ENCODE measurements at regions not wholly inside any gene's neighbourhood (a gene's known extent, or its start where the extent isn't known, plus 50 kb on each side); places are given as distances from the start of the nearest gene placed in this dataset.

GRCh38 chr13:34405410-34406181, 536.5 kb upstream of the NBEA start:
- Mint-ChIP-seq H3K27me3 (no peaks in the 10 kb centered on the region), H3K27ac (no peak overlapping the region), H3K9me3 (no peaks in the 10 kb centered on the region), H3K4me3 (no peak overlapping the region), H3K36me3 (no peaks in the 10 kb centered on the region), H3K4me1 (no peaks in the 10 kb centered on the region)
- DNase-seq: no peak
- CTCF ChIA-PET: no interaction called here

- Mint-ChIP-seq H3K27me3 (no peaks in the 10 kb centered on the region), H3K4me1 (no peaks in the 10 kb centered on the region), H3K4me3 (no peak overlapping the region), H3K9me3 (no peaks in the 10 kb centered on the region), H3K27ac (no peak overlapping the region), H3K36me3 (no peaks in the 10 kb centered on the region)
- CTCF ChIA-PET: no interaction called here
- DNase-seq: no peak
Observed at GRCh38 chr13:34408640-34409039, 533.4 kb upstream of the NBEA start.

GRCh38 chr13:34409496-34410182, 532.4 kb upstream of the NBEA start:
- CTCF ChIA-PET: interaction anchor here (0.7 kb wide), 1 partner anchor 1538 kb away, joined by 3 read pairs; no protein-coding TSS in a partner anchor
- no peaks in the 10 kb centered on the region for H3K4me1 Mint-ChIP-seq
- H3K9me3 Mint-ChIP-seq: no peaks in the 10 kb centered on the region
- no peak for DNase-seq
- H3K27ac Mint-ChIP-seq: no peak overlapping the region
- no peaks in the 10 kb centered on the region for H3K36me3 Mint-ChIP-seq
- H3K27me3 Mint-ChIP-seq: no peaks in the 10 kb centered on the region
- no peak overlapping the region for H3K4me3 Mint-ChIP-seq

- Mint-ChIP-seq H3K27ac (no peak overlapping the region), H3K4me1 (no peaks in the 10 kb centered on the region), H3K4me3 (no peak overlapping the region), H3K36me3 (no peaks in the 10 kb centered on the region), H3K9me3 (no peaks in the 10 kb centered on the region), H3K27me3 (no peaks in the 10 kb centered on the region)
- CTCF ChIA-PET: no interaction called here
- no peak for DNase-seq
Observed at GRCh38 chr13:34410678-34411077, 531.4 kb upstream of the NBEA start.

- Mint-ChIP-seq H3K27ac (no peak overlapping the region), H3K27me3 (no peaks in the 10 kb centered on the region), H3K4me3 (no peak overlapping the region), H3K36me3 (no peaks in the 10 kb centered on the region), H3K4me1 (no peaks in the 10 kb centered on the region), H3K9me3 (no peaks in the 10 kb centered on the region)
- CTCF ChIA-PET: no interaction called here
- DNase-seq: no peak
Observed at GRCh38 chr13:34411177-34411576, 530.9 kb upstream of the NBEA start.

- H3K27me3 Mint-ChIP-seq: no peaks in the 10 kb centered on the region
- no peak for DNase-seq
- no peak overlapping the region for H3K27ac Mint-ChIP-seq
- H3K9me3 Mint-ChIP-seq: no peaks in the 10 kb centered on the region
- no peaks in the 10 kb centered on the region for H3K36me3 Mint-ChIP-seq
- H3K4me1 Mint-ChIP-seq: no peaks in the 10 kb centered on the region
- CTCF ChIA-PET: no interaction called here
- no peak overlapping the region for H3K4me3 Mint-ChIP-seq
Observed at GRCh38 chr13:34411894-34412293, 530.2 kb upstream of the NBEA start.

GRCh38 chr13:34412295-34412694, 529.8 kb upstream of the NBEA start:
- no peak overlapping the region for H3K27ac Mint-ChIP-seq
- no peak overlapping the region for H3K4me3 Mint-ChIP-seq
- DNase-seq: no peak
- H3K9me3 Mint-ChIP-seq: no peaks in the 10 kb centered on the region
- H3K27me3 Mint-ChIP-seq: no peaks in the 10 kb centered on the region
- no peaks in the 10 kb centered on the region for H3K36me3 Mint-ChIP-seq
- H3K4me1 Mint-ChIP-seq: no peaks in the 10 kb centered on the region
- CTCF ChIA-PET: no interaction called here

GRCh38 chr13:34412817-34413375, 529.2 kb upstream of the NBEA start:
- CTCF ChIA-PET: no interaction called here

GRCh38 chr13:34413538-34414210, 528.4 kb upstream of the NBEA start:
- Mint-ChIP-seq H3K4me3 (no peak overlapping the region), H3K27me3 (no peaks in the 10 kb centered on the region), H3K36me3 (no peaks in the 10 kb centered on the region), H3K27ac (no peak overlapping the region), H3K4me1 (no peaks in the 10 kb centered on the region), H3K9me3 (no peaks in the 10 kb centered on the region)
- no peak for DNase-seq
- CTCF ChIA-PET: no interaction called here

More at GRCh38 chr13:34412817-34413375, 529.2 kb upstream of the NBEA start:
- no peaks in the 10 kb centered on the region for H3K27me3 Mint-ChIP-seq
- H3K9me3 Mint-ChIP-seq: no peaks in the 10 kb centered on the region
- H3K36me3 Mint-ChIP-seq: no peaks in the 10 kb centered on the region
- H3K4me3 Mint-ChIP-seq: no peak overlapping the region
- H3K27ac Mint-ChIP-seq: no peak overlapping the region
- H3K4me1 Mint-ChIP-seq: no peaks in the 10 kb centered on the region
- DNase-seq: no peak

GRCh38 chr13:34414616-34415015, 527.5 kb upstream of the NBEA start:
- DNase-seq: no peak
- Mint-ChIP-seq H3K27ac (no peak overlapping the region), H3K4me3 (no peak overlapping the region), H3K27me3 (no peaks in the 10 kb centered on the region), H3K36me3 (no peaks in the 10 kb centered on the region), H3K9me3 (no peaks in the 10 kb centered on the region), H3K4me1 (no peaks in the 10 kb centered on the region)
- CTCF ChIA-PET: no interaction called here

- CTCF ChIA-PET: no interaction called here
- H3K27ac Mint-ChIP-seq: no peak overlapping the region
- no peaks in the 10 kb centered on the region for H3K9me3 Mint-ChIP-seq
- no peaks in the 10 kb centered on the region for H3K27me3 Mint-ChIP-seq
- no peaks in the 10 kb centered on the region for H3K4me1 Mint-ChIP-seq
- H3K4me3 Mint-ChIP-seq: no peak overlapping the region
- no peak for DNase-seq
- H3K36me3 Mint-ChIP-seq: no peaks in the 10 kb centered on the region
Observed at GRCh38 chr13:34416971-34417380, 525.1 kb upstream of the NBEA start.

GRCh38 chr13:34417896-34418295, 524.2 kb upstream of the NBEA start:
- Mint-ChIP-seq H3K27ac (no peak overlapping the region), H3K36me3 (no peaks in the 10 kb centered on the region)
- CTCF ChIA-PET: no interaction called here

GRCh38 chr13:34419025-34419424, 523.0 kb upstream of the NBEA start:
- DNase-seq: no peak
- Mint-ChIP-seq H3K4me1 (no peaks in the 10 kb centered on the region), H3K36me3 (no peaks in the 10 kb centered on the region), H3K9me3 (no peaks in the 10 kb centered on the region), H3K27ac (no peak overlapping the region), H3K27me3 (no peaks in the 10 kb centered on the region), H3K4me3 (no peak overlapping the region)
- CTCF ChIA-PET: no interaction called here

More at GRCh38 chr13:34417896-34418295, 524.2 kb upstream of the NBEA start:
- Mint-ChIP-seq H3K4me3 (no peak overlapping the region), H3K27me3 (no peaks in the 10 kb centered on the region), H3K9me3 (no peaks in the 10 kb centered on the region), H3K4me1 (no peaks in the 10 kb centered on the region)
- DNase-seq: no peak

GRCh38 chr13:34419755-34420154, 522.3 kb upstream of the NBEA start:
- no peak for DNase-seq
- Mint-ChIP-seq H3K4me3 (no peak overlapping the region), H3K36me3 (no peaks in the 10 kb centered on the region), H3K9me3 (no peaks in the 10 kb centered on the region), H3K27ac (no peak overlapping the region), H3K4me1 (no peaks in the 10 kb centered on the region), H3K27me3 (no peaks in the 10 kb centered on the region)
- CTCF ChIA-PET: no interaction called here
